NCI-H774 (cell line): ENCODE measurements at regions not wholly inside any gene's neighbourhood (a gene's known extent, or its start where the extent isn't known, plus 50 kb on each side); places are given as distances from the start of the nearest gene placed in this dataset.

Experiments used
- DNase-seq: peaks from one replicate; lab custom pipeline; 2025; lab: John Stamatoyannopoulos, UW

- no peak for DNase-seq
Measured at GRCh38 chr13:50358231-50359040, 343.2 kb downstream of the KCNRG start.

- no peak for DNase-seq
Measured at GRCh38 chr13:50359041-50359367, 343.8 kb downstream of the KCNRG start.

- no peak for DNase-seq
Measured at GRCh38 chr13:50359779-50360178, 344.5 kb downstream of the KCNRG start.

GRCh38 chr13:50360637-50361036, 345.4 kb downstream of the KCNRG start:
- DNase-seq = no peak

- no peak for DNase-seq
Measured at GRCh38 chr13:50361282-50361681, 346.0 kb downstream of the KCNRG start.

GRCh38 chr13:50365408-50366391, 350.5 kb downstream of the KCNRG start:
- peak; percentile 23 for DNase-seq

GRCh38 chr13:50366488-50367174, 351.4 kb downstream of the KCNRG start:
- DNase-seq = peak; percentile 26

GRCh38 chr13:50369646-50370045, 354.4 kb downstream of the KCNRG start:
- no peak for DNase-seq

GRCh38 chr13:50370303-50370950, 355.2 kb downstream of the KCNRG start:
- no peak for DNase-seq

- DNase-seq = no peak
Measured at GRCh38 chr13:50374517-50374916, 359.3 kb downstream of the KCNRG start.

GRCh38 chr13:50375792-50376191, 360.5 kb downstream of the KCNRG start:
- DNase-seq = no peak

- DNase-seq = no peak
Measured at GRCh38 chr13:50376895-50377575, 361.8 kb downstream of the KCNRG start.

- no peak for DNase-seq
Measured at GRCh38 chr13:50377726-50378270, 362.6 kb downstream of the KCNRG start.

- DNase-seq = no peak
Measured at GRCh38 chr13:50378509-50379044, 363.3 kb downstream of the KCNRG start.

GRCh38 chr13:50379584-50379983, 364.3 kb downstream of the KCNRG start:
- DNase-seq = no peak

- no peak for DNase-seq
Measured at GRCh38 chr13:50380905-50381304, 365.7 kb downstream of the KCNRG start.

GRCh38 chr13:50382511-50382910, 367.3 kb downstream of the KCNRG start:
- DNase-seq = no peak

GRCh38 chr13:50382951-50383350, 367.7 kb downstream of the KCNRG start:
- no peak for DNase-seq

- no peak for DNase-seq
Measured at GRCh38 chr13:50384724-50385123, 369.5 kb downstream of the KCNRG start.

- no peak for DNase-seq
Measured at GRCh38 chr13:50386541-50387050, 371.4 kb downstream of the KCNRG start.
